GM21515 (cell line): ENCODE measurements at regions not wholly inside any gene's neighbourhood (a gene's known extent, or its start where the extent isn't known, plus 50 kb on each side); places are given as distances from the start of the nearest gene placed in this dataset.
"Not testable (repeated sequence)": the region's sequence is repeated elsewhere in the genome, so short reads cannot be mapped to it uniquely, and the experiment has no call there.

Experiments used
- ATAC-seq: cut with Tn5 transposase; IDR thresholded peaks from one replicate; pipeline ENCODE4 v1.9.1; 2021; ENCODE audit not compliant: unreplicated experiment

GRCh38 chr14:22268875-22269274, 320.1 kb downstream of the DAD1 start:
- no peak for ATAC-seq

- no peak for ATAC-seq
Measured at GRCh38 chr14:22266683-22267082, 322.3 kb downstream of the DAD1 start.

GRCh38 chr14:22266142-22266442, 322.9 kb downstream of the DAD1 start:
- no peak for ATAC-seq

GRCh38 chr14:22265319-22266141, 323.5 kb downstream of the DAD1 start:
- no peak for ATAC-seq

GRCh38 chr14:22264759-22265158, 324.3 kb downstream of the DAD1 start:
- ATAC-seq: no peak

GRCh38 chr14:22263961-22264360, 325.1 kb downstream of the DAD1 start:
- no peak for ATAC-seq

- ATAC-seq: no peak
Measured at GRCh38 chr14:22262881-22263280, 326.1 kb downstream of the DAD1 start.

GRCh38 chr14:22255017-22255950, 333.7 kb downstream of the DAD1 start:
- ATAC-seq: no peak

- no peak for ATAC-seq
Measured at GRCh38 chr14:22252686-22253085, 336.3 kb downstream of the DAD1 start.

- no peak for ATAC-seq
Measured at GRCh38 chr14:22251090-22251489, 337.9 kb downstream of the DAD1 start.

GRCh38 chr14:22249770-22250169, 339.3 kb downstream of the DAD1 start:
- ATAC-seq: no peak

GRCh38 chr14:22243971-22244581, 344.9 kb downstream of the DAD1 start:
- no peak for ATAC-seq

GRCh38 chr14:22238320-22238719, 350.7 kb downstream of the DAD1 start:
- not testable (repeated sequence) for ATAC-seq

- ATAC-seq: no peak
Measured at GRCh38 chr14:22233377-22233776, 355.6 kb downstream of the DAD1 start.

- ATAC-seq: no peak
Measured at GRCh38 chr14:22232933-22233332, 356.1 kb downstream of the DAD1 start.

GRCh38 chr14:22232486-22232885, 356.5 kb downstream of the DAD1 start:
- no peak for ATAC-seq

- ATAC-seq: no peak
Measured at GRCh38 chr14:22231018-22231417, 358.0 kb downstream of the DAD1 start.

GRCh38 chr14:22230517-22230916, 358.5 kb downstream of the DAD1 start:
- no peak for ATAC-seq

- no peak for ATAC-seq
Measured at GRCh38 chr14:22227084-22227483, 361.9 kb downstream of the DAD1 start.

- no peak for ATAC-seq
Measured at GRCh38 chr14:22226381-22226780, 362.6 kb downstream of the DAD1 start.

- no peak for ATAC-seq
Measured at GRCh38 chr14:22225516-22226140, 363.4 kb downstream of the DAD1 start.
